ENCODE measurements at regions not wholly inside any gene's neighbourhood (a gene's known extent, or its start where the extent isn't known, plus 50 kb on each side); places are given as distances from the start of the nearest gene placed in this dataset.

DNA sequence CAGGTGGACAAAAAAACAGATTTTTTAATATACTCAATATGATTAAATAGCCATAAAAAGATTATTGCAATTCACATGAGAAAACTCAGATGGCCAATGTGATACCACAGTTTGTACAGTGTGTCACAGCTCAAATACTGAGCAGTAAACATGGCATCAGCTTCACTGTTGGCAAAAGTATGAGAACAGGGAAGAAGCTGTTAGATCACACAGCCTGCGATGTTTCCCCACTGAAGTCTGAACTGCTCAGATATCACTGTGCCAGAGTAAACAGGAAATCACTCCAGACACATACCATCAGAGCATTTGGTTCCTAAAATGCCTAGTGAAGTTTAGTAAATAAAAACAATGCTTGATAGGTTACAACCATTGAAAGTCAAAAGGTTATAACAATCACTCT, 347.8 kb downstream of the ETV1 start:
- Histone ChIP-seq H3K36me3 (ENCODE audit: insufficient read depth) (no peaks in the 10 kb centered on the region), H3K4me3 (IDR thresholded peaks at IDR 0.05; ENCODE audit: insufficient read depth, low read depth, low read length) (no peak overlapping the region), H2AFZ (ENCODE audit: low read depth) (0 out of 2 replicates have a peak overlapping the region, but pooled peaks have one; percentile 4), H3K4me1 (ENCODE audit: low read depth, poor library complexity, severe bottlenecking) (no peaks in the 10 kb centered on the region), H3K79me2 (ENCODE audit: insufficient read depth, low read depth) (no peaks in the 10 kb centered on the region), H3K27ac (no peak overlapping the region), H3K9ac (no peak overlapping the region), H3K27me3 (ENCODE audit: insufficient read depth, low read depth) (no peaks in the 10 kb centered on the region), H3K4me2 (no peak overlapping the region), H4K20me1 (ENCODE audit: insufficient read depth) (no peaks in the 10 kb centered on the region)
- TF ChIP-seq CTCF (conservative IDR thresholded peaks at IDR 0.05; ENCODE audit: low read depth, low read length): no peak

GRCh38 chr7:13651167-13651566, 338.3 kb downstream of the ETV1 start:
- no peak for TF ChIP-seq CTCF (conservative IDR thresholded peaks at IDR 0.05; ENCODE audit: low read depth, low read length)
- no peak overlapping the region for H3K4me2 ChIP-seq
- H3K27me3 ChIP-seq (ENCODE audit: insufficient read depth, low read depth): no peaks in the 10 kb centered on the region
- H3K9ac ChIP-seq: no peak overlapping the region
- H3K4me3 ChIP-seq (IDR thresholded peaks at IDR 0.05; ENCODE audit: insufficient read depth, low read depth, low read length): no peak overlapping the region
- H4K20me1 ChIP-seq (ENCODE audit: insufficient read depth): no peaks in the 10 kb centered on the region
- no peaks in the 10 kb centered on the region for H3K4me1 ChIP-seq (ENCODE audit: low read depth, poor library complexity, severe bottlenecking)
- H3K79me2 ChIP-seq (ENCODE audit: insufficient read depth, low read depth): no peaks in the 10 kb centered on the region
- H3K27ac ChIP-seq: no peak overlapping the region
- no peaks in the 10 kb centered on the region for H3K36me3 ChIP-seq (ENCODE audit: insufficient read depth)
- H2AFZ ChIP-seq (ENCODE audit: low read depth): no peak overlapping the region

DNA sequence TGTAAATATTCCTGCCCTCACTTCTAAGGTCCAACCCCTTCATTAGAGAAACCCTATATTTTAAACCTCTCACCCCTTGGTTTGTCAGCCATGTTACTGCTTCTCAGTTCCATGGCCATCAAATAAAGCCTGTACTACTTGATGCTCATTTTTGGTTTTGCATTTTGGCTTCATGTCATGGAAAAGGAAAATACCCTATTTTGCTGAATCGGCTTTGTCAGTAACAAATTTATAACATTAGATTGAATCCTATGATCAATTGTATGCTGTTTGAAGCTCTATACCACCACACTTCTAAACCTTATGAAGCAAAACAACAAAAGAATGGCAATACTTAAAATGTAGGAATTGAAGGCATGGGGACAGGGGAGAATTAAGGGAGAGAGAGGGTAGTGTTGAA, 333.1 kb downstream of the ETV1 start:
- TF ChIP-seq CTCF (conservative IDR thresholded peaks at IDR 0.05; ENCODE audit: low read depth, low read length): no peak
- no peaks in the 10 kb centered on the region for H3K79me2 ChIP-seq (ENCODE audit: insufficient read depth, low read depth)
- no peaks in the 10 kb centered on the region for H3K4me1 ChIP-seq (ENCODE audit: low read depth, poor library complexity, severe bottlenecking)
- no peak overlapping the region for H2AFZ ChIP-seq (ENCODE audit: low read depth)
- no peaks in the 10 kb centered on the region for H4K20me1 ChIP-seq (ENCODE audit: insufficient read depth)
- H3K36me3 ChIP-seq (ENCODE audit: insufficient read depth): no peaks in the 10 kb centered on the region
- no peak overlapping the region for H3K4me2 ChIP-seq
- no peak overlapping the region for H3K9ac ChIP-seq
- H3K27ac ChIP-seq: no peak overlapping the region
- H3K27me3 ChIP-seq (ENCODE audit: insufficient read depth, low read depth): no peaks in the 10 kb centered on the region
- H3K4me3 ChIP-seq (IDR thresholded peaks at IDR 0.05; ENCODE audit: insufficient read depth, low read depth, low read length): no peak overlapping the region

- TF ChIP-seq CTCF (conservative IDR thresholded peaks at IDR 0.05; ENCODE audit: low read depth, low read length): no peak
- H3K36me3 ChIP-seq (ENCODE audit: insufficient read depth): no peaks in the 10 kb centered on the region
- H3K4me1 ChIP-seq (ENCODE audit: low read depth, poor library complexity, severe bottlenecking): no peaks in the 10 kb centered on the region
- H3K9ac ChIP-seq: no peak overlapping the region
- H3K79me2 ChIP-seq (ENCODE audit: insufficient read depth, low read depth): no peaks in the 10 kb centered on the region
- no peaks in the 10 kb centered on the region for H3K27me3 ChIP-seq (ENCODE audit: insufficient read depth, low read depth)
- H3K4me3 ChIP-seq (IDR thresholded peaks at IDR 0.05; ENCODE audit: insufficient read depth, low read depth, low read length): no peak overlapping the region
- no peaks in the 10 kb centered on the region for H4K20me1 ChIP-seq (ENCODE audit: insufficient read depth)
- H2AFZ ChIP-seq (ENCODE audit: low read depth): no peak overlapping the region
- no peak overlapping the region for H3K4me2 ChIP-seq
- H3K27ac ChIP-seq: no peak overlapping the region
Observed at GRCh38 chr7:13673290-13673689, 316.2 kb downstream of the ETV1 start.

Measured in KMS-11 (cell line).